ENCODE measurements at regions not wholly inside any gene's neighbourhood (a gene's known extent, or its start where the extent isn't known, plus 50 kb on each side); places are given as distances from the start of the nearest gene placed in this dataset.
"Not testable (repeated sequence)": the region's sequence is repeated elsewhere in the genome, so short reads cannot be mapped to it uniquely, and the experiment has no call there.

DNA sequence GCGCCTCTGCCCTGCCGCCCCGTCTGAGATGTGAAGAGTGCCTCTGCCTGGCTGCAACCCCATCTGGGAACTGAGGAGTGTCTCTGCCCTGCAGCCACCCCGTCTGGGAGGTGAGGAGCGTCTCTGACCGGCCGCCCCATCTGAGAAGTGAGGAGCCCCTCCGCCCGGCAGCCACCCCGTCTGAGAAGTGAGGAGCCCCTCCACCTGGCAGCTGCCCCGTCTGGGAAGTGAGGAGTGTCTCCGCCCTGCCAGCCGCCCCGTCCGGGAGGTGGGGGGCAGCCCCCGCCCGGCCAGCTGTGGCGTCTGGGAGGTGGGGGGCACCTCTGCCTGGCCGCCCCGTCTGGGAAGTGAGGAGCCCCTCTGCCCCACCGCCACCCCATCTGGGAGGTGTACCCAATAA is 110.4 kb downstream of the PRKAB2 start:
- DNase-seq (ENCODE audit: low spot score); H3K4ac ChIP-seq (ENCODE audit: low read length): not testable (repeated sequence)

DNA sequence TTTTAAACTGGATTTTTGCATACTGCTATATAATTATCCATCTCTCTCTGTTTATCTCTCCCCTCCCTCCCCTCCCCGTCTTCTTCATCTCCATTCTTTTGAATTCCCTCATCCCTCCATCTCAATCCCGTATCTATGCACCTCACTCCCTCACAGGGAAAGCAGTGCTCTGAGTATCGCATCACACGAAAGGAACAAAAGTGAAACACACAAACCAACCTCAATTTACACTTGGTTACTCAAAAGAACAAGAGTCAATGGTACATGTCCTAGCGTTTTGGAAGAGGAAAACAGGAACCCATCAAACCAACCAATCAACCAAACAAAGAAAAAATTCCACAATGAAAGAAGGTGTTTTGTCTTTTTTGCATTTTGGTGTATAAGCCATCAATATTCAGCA is 115.1 kb downstream of the NBPF12 start:
- H3K27ac ChIP-seq (replicated peaks; ENCODE audit: low read length): no peak overlapping the region
- no peak overlapping the region for H2BK120ac ChIP-seq (ENCODE audit: low read depth, low read length)

More for the DNA sequence above, 110.4 kb downstream of the PRKAB2 start:
- H3K27ac ChIP-seq (replicated peaks; ENCODE audit: low read length); H3K27me3 ChIP-seq (ENCODE audit: control insufficient read depth in 3 of 3, insufficient read depth in 3 of 3, low read depth in 1 of 3, low read length in 3 of 3); H2BK12ac ChIP-seq (ENCODE audit: low read length); H3K18ac ChIP-seq (ENCODE audit: low read length); H2AFZ ChIP-seq (ENCODE audit: low read length); H2BK15ac ChIP-seq (ENCODE audit: low read length); H3K9ac ChIP-seq (ENCODE audit: low read depth, low read length, poor library complexity); H4K8ac ChIP-seq (ENCODE audit: low read depth, low read length); H3K9me3 ChIP-seq (replicated peaks in 1 of 2; ENCODE audit: control insufficient read depth in 2 of 2, insufficient read depth in 1 of 2, low read depth in 1 of 2, low read length in 2 of 2); H2BK120ac ChIP-seq (ENCODE audit: low read depth, low read length); H3K36me3 ChIP-seq (replicated peaks in 1 of 2; ENCODE audit: control insufficient read depth in 2 of 2, insufficient read depth in 2 of 2, low read length in 2 of 2); H3K4me2 ChIP-seq (ENCODE audit: insufficient read depth, low read length, poor library complexity, severe bottlenecking); H3K4me3 ChIP-seq (ENCODE audit: low read length in 2 of 2); H2AK5ac ChIP-seq (ENCODE audit: low read depth, low read length); H2BK5ac ChIP-seq (ENCODE audit: low read length); H3K23ac ChIP-seq (ENCODE audit: low read depth, low read length, poor library complexity); H4K91ac ChIP-seq (ENCODE audit: low read depth, low read length, poor library complexity); H3K14ac ChIP-seq (ENCODE audit: low read length); H3K4me1 ChIP-seq (ENCODE audit: control insufficient read depth in 2 of 2, insufficient read depth in 1 of 2, low read depth in 1 of 2, low read length in 2 of 2); H3K79me1 ChIP-seq (ENCODE audit: low read depth, low read length): not testable (repeated sequence)
- WGBS, 2 donors (ENCODE audit: extremely low coverage in 2 of 2, insufficient read length in 2 of 2, insufficient replicate concordance in 1 of 2): no CpG with 5 or more reads among the region's 21 CpGs

DNA sequence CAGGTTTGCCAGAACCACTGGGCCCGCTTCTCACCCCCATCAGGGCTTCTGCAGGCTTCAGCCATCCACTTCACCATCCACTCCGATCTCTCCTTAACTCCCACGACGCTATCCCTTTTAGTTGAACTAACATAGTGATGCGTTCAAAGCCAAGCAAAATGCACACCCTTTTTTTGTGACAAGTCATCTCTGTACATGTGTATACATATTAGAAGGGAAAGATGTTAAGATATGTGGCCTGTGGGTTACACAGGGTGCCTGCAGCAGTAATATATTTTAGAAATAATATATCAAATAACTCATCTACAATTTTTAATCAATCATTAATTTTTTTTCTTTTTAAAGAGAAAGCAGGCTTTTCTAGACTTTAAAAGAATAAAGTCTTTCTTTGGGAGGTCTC is 114.6 kb downstream of the NBPF12 start:
- H3K27ac ChIP-seq (replicated peaks; ENCODE audit: low read length): no peak overlapping the region
- no peak overlapping the region for H3K23ac ChIP-seq (ENCODE audit: low read depth, low read length, poor library complexity)
- no peak overlapping the region for H3K18ac ChIP-seq (ENCODE audit: low read length)
- H2AK5ac ChIP-seq (ENCODE audit: low read depth, low read length): no peak overlapping the region
- H4K91ac ChIP-seq (ENCODE audit: low read depth, low read length, poor library complexity): no peak overlapping the region
- no peak overlapping the region for H3K9ac ChIP-seq (ENCODE audit: low read depth, low read length, poor library complexity)
- no peak overlapping the region for H4K8ac ChIP-seq (ENCODE audit: low read depth, low read length)
- peaks cover 0 to 3% (median 0%) of the 10 kb centered on the region in 3 experiments for H3K27me3 ChIP-seq (ENCODE audit: control insufficient read depth in 3 of 3, insufficient read depth in 3 of 3, low read depth in 1 of 3, low read length in 3 of 3)
- H3K4me3 ChIP-seq (ENCODE audit: low read length in 2 of 2): no peak overlapping the region
- H3K14ac ChIP-seq (ENCODE audit: low read length): no peak overlapping the region
- no peak overlapping the region for H2BK12ac ChIP-seq (ENCODE audit: low read length)
- H2AFZ ChIP-seq (ENCODE audit: low read length): no peak overlapping the region
- no peak overlapping the region for H2BK15ac ChIP-seq (ENCODE audit: low read length)
- H2BK120ac ChIP-seq (ENCODE audit: low read depth, low read length): no peak overlapping the region
- no peaks in the 10 kb centered on the region for H3K36me3 ChIP-seq (replicated peaks in 1 of 2; ENCODE audit: control insufficient read depth in 2 of 2, insufficient read depth in 2 of 2, low read length in 2 of 2)
- H3K4ac ChIP-seq (ENCODE audit: low read length): no peak overlapping the region
- no peaks in the 10 kb centered on the region for H3K9me3 ChIP-seq (replicated peaks in 1 of 2; ENCODE audit: control insufficient read depth in 2 of 2, insufficient read depth in 1 of 2, low read depth in 1 of 2, low read length in 2 of 2)
- no peak overlapping the region for H2BK5ac ChIP-seq (ENCODE audit: low read length)
- H3K79me1 ChIP-seq (ENCODE audit: low read depth, low read length): no peaks in the 10 kb centered on the region
- no peaks in the 10 kb centered on the region for H3K4me1 ChIP-seq (ENCODE audit: control insufficient read depth in 2 of 2, insufficient read depth in 1 of 2, low read depth in 1 of 2, low read length in 2 of 2)
- DNase-seq (ENCODE audit: low spot score): no peak
- WGBS, 2 donors (ENCODE audit: extremely low coverage in 2 of 2, insufficient read length in 2 of 2, insufficient replicate concordance in 1 of 2): no CpG with 5 or more reads among the region's 5 CpGs
- H3K4me2 ChIP-seq (ENCODE audit: insufficient read depth, low read length, poor library complexity, severe bottlenecking): no peak overlapping the region

More for the DNA sequence above, 115.1 kb downstream of the NBPF12 start:
- H3K4me1 ChIP-seq (ENCODE audit: control insufficient read depth in 2 of 2, insufficient read depth in 1 of 2, low read depth in 1 of 2, low read length in 2 of 2): no peaks in the 10 kb centered on the region
- H4K8ac ChIP-seq (ENCODE audit: low read depth, low read length): no peak overlapping the region
- DNase-seq (ENCODE audit: low spot score): no peak
- no peak overlapping the region for H2BK12ac ChIP-seq (ENCODE audit: low read length)
- H3K9me3 ChIP-seq (replicated peaks in 1 of 2; ENCODE audit: control insufficient read depth in 2 of 2, insufficient read depth in 1 of 2, low read depth in 1 of 2, low read length in 2 of 2): no peaks in the 10 kb centered on the region
- H3K4ac ChIP-seq (ENCODE audit: low read length): no peak overlapping the region
- no peaks in the 10 kb centered on the region for H3K36me3 ChIP-seq (replicated peaks in 1 of 2; ENCODE audit: control insufficient read depth in 2 of 2, insufficient read depth in 2 of 2, low read length in 2 of 2)
- H4K91ac ChIP-seq (ENCODE audit: low read depth, low read length, poor library complexity): no peak overlapping the region
- H3K23ac ChIP-seq (ENCODE audit: low read depth, low read length, poor library complexity): no peak overlapping the region
- no peaks in the 10 kb centered on the region for H3K79me1 ChIP-seq (ENCODE audit: low read depth, low read length)
- H3K14ac ChIP-seq (ENCODE audit: low read length): no peak overlapping the region
- no peak overlapping the region for H3K9ac ChIP-seq (ENCODE audit: low read depth, low read length, poor library complexity)
- no peak overlapping the region for H2AK5ac ChIP-seq (ENCODE audit: low read depth, low read length)
- H2AFZ ChIP-seq (ENCODE audit: low read length): no peak overlapping the region
- WGBS, 2 donors (ENCODE audit: extremely low coverage in 2 of 2, insufficient read length in 2 of 2, insufficient replicate concordance in 1 of 2): 100% methylated on average over 1 of the region's 5 CpGs; no CpG with 5 or more reads in 1 of the 2 donors
- no peak overlapping the region for H3K18ac ChIP-seq (ENCODE audit: low read length)
- no peak overlapping the region for H2BK15ac ChIP-seq (ENCODE audit: low read length)
- H3K4me2 ChIP-seq (ENCODE audit: insufficient read depth, low read length, poor library complexity, severe bottlenecking): no peak overlapping the region
- H3K27me3 ChIP-seq (ENCODE audit: control insufficient read depth in 3 of 3, insufficient read depth in 3 of 3, low read depth in 1 of 3, low read length in 3 of 3): peaks cover 0 to 3% (median 0%) of the 10 kb centered on the region in 3 experiments
- H2BK5ac ChIP-seq (ENCODE audit: low read length): no peak overlapping the region
- H3K4me3 ChIP-seq (ENCODE audit: low read length in 2 of 2): no peak overlapping the region

DNA sequence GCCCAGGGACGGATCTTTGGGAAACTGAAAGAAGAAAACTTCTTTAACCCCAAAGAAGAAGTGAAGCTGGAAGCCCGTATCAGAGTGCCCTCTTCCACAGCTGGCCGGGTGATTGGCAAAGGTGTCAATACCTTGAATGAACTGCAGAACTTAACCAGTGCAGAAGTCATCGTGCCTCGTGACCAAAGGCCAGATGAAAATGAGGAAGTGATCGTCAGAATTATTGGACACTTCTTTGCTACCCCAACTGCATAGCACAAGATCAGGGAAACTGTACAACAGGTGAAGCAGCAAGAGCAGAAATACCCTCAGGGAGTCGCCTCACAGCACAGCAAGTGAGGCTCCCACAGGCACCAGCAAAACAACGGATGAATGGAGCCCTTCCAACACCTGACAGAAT is 114.0 kb downstream of the NBPF12 start:
- no peak overlapping the region for H4K8ac ChIP-seq (ENCODE audit: low read depth, low read length)
- no peak overlapping the region for H3K9ac ChIP-seq (ENCODE audit: low read depth, low read length, poor library complexity)
- no peak overlapping the region for H2AFZ ChIP-seq (ENCODE audit: low read length)
- H3K27me3 ChIP-seq (ENCODE audit: control insufficient read depth in 3 of 3, insufficient read depth in 3 of 3, low read depth in 1 of 3, low read length in 3 of 3): peaks cover 0 to 3% (median 0%) of the 10 kb centered on the region in 3 experiments
- H2BK5ac ChIP-seq (ENCODE audit: low read length): no peak overlapping the region
- no peaks in the 10 kb centered on the region for H3K79me1 ChIP-seq (ENCODE audit: low read depth, low read length)
- no peak overlapping the region for H3K4me2 ChIP-seq (ENCODE audit: insufficient read depth, low read length, poor library complexity, severe bottlenecking)
- no peak for DNase-seq (ENCODE audit: low spot score)
- no peak overlapping the region for H3K23ac ChIP-seq (ENCODE audit: low read depth, low read length, poor library complexity)
- H3K36me3 ChIP-seq (replicated peaks in 1 of 2; ENCODE audit: control insufficient read depth in 2 of 2, insufficient read depth in 2 of 2, low read length in 2 of 2): no peaks in the 10 kb centered on the region
- no peaks in the 10 kb centered on the region for H3K4me1 ChIP-seq (ENCODE audit: control insufficient read depth in 2 of 2, insufficient read depth in 1 of 2, low read depth in 1 of 2, low read length in 2 of 2)
- H2BK120ac ChIP-seq (ENCODE audit: low read depth, low read length): no peak overlapping the region
- H4K91ac ChIP-seq (ENCODE audit: low read depth, low read length, poor library complexity): no peak overlapping the region
- WGBS, 2 donors (ENCODE audit: extremely low coverage in 2 of 2, insufficient read length in 2 of 2, insufficient replicate concordance in 1 of 2): no CpG with 5 or more reads among the region's 8 CpGs
- H2BK15ac ChIP-seq (ENCODE audit: low read length): no peak overlapping the region
- H3K27ac ChIP-seq (replicated peaks; ENCODE audit: low read length): no peak overlapping the region
- no peak overlapping the region for H3K4me3 ChIP-seq (ENCODE audit: low read length in 2 of 2)
- no peak overlapping the region for H2BK12ac ChIP-seq (ENCODE audit: low read length)
- no peaks in the 10 kb centered on the region for H3K9me3 ChIP-seq (replicated peaks in 1 of 2; ENCODE audit: control insufficient read depth in 2 of 2, insufficient read depth in 1 of 2, low read depth in 1 of 2, low read length in 2 of 2)
- H2AK5ac ChIP-seq (ENCODE audit: low read depth, low read length): no peak overlapping the region
- H3K18ac ChIP-seq (ENCODE audit: low read length): no peak overlapping the region
- no peak overlapping the region for H3K14ac ChIP-seq (ENCODE audit: low read length)
- H3K4ac ChIP-seq (ENCODE audit: low read length): no peak overlapping the region
